ENCODE measurements at regions not wholly inside any gene's neighbourhood (a gene's known extent, or its start where the extent isn't known, plus 50 kb on each side); places are given as distances from the start of the nearest gene placed in this dataset.

GRCh38 chr1:190880352-190880751 is 402.7 kb upstream of the BRINP3 start:
- Histone ChIP-seq H3K4me3 (ENCODE audit: extremely low read depth, insufficient read depth, low read length, poor library complexity, severe bottlenecking) (no peak overlapping the region), H3K9me3 (ENCODE audit: control insufficient read depth, low read length) (no peaks in the 10 kb centered on the region), H3K4me1 (ENCODE audit: control insufficient read depth, insufficient read depth, low read length, poor library complexity, severe bottlenecking) (no peaks in the 10 kb centered on the region), H3K36me3 (ENCODE audit: control insufficient read depth, insufficient read depth, low read length) (no peaks in the 10 kb centered on the region), H3K27ac (ENCODE audit: low read depth, low read length, severe bottlenecking) (no peak overlapping the region)
- WGBS, 2 experiments (ENCODE audit: insufficient coverage in 2 of 2) = no CpG with 5 or more reads among the region's 3 CpGs

GRCh38 chr1:190881064-190881463 is 403.4 kb upstream of the BRINP3 start:
- 67% methylated on average over 1 of the region's 3 CpGs; no CpG with 5 or more reads in 1 of the 2 experiments for WGBS, 2 experiments (ENCODE audit: insufficient coverage in 2 of 2)
- H3K9me3 ChIP-seq (ENCODE audit: control insufficient read depth, low read length) = no peaks in the 10 kb centered on the region
- no peaks in the 10 kb centered on the region for H3K36me3 ChIP-seq (ENCODE audit: control insufficient read depth, insufficient read depth, low read length)
- H3K4me3 ChIP-seq (ENCODE audit: extremely low read depth, insufficient read depth, low read length, poor library complexity, severe bottlenecking) = no peak overlapping the region
- no peak overlapping the region for H3K27ac ChIP-seq (ENCODE audit: low read depth, low read length, severe bottlenecking)
- no peaks in the 10 kb centered on the region for H3K4me1 ChIP-seq (ENCODE audit: control insufficient read depth, insufficient read depth, low read length, poor library complexity, severe bottlenecking)

- Histone ChIP-seq H3K4me1 (ENCODE audit: control insufficient read depth, insufficient read depth, low read length, poor library complexity, severe bottlenecking) (no peaks in the 10 kb centered on the region), H3K4me3 (ENCODE audit: extremely low read depth, insufficient read depth, low read length, poor library complexity, severe bottlenecking) (no peak overlapping the region), H3K9me3 (ENCODE audit: control insufficient read depth, low read length) (no peaks in the 10 kb centered on the region), H3K27ac (ENCODE audit: low read depth, low read length, severe bottlenecking) (no peak overlapping the region), H3K36me3 (ENCODE audit: control insufficient read depth, insufficient read depth, low read length) (no peaks in the 10 kb centered on the region)
- 100% methylated on average over 1 of the region's 2 CpGs for WGBS, 2 experiments (ENCODE audit: insufficient coverage in 2 of 2)
These were observed 419.6 kb upstream of the BRINP3 start for GRCh38 chr1:190897233-190897632.

GRCh38 chr1:190904091-190904695 is 426.5 kb upstream of the BRINP3 start:
- no peaks in the 10 kb centered on the region for H3K36me3 ChIP-seq (ENCODE audit: control insufficient read depth, insufficient read depth, low read length)

GRCh38 chr1:190906206-190906725 is 428.6 kb upstream of the BRINP3 start:
- Histone ChIP-seq H3K4me3 (ENCODE audit: extremely low read depth, insufficient read depth, low read length, poor library complexity, severe bottlenecking) (no peak overlapping the region), H3K36me3 (ENCODE audit: control insufficient read depth, insufficient read depth, low read length) (no peaks in the 10 kb centered on the region), H3K9me3 (ENCODE audit: control insufficient read depth, low read length) (no peaks in the 10 kb centered on the region), H3K27ac (ENCODE audit: low read depth, low read length, severe bottlenecking) (no peak overlapping the region), H3K4me1 (ENCODE audit: control insufficient read depth, insufficient read depth, low read length, poor library complexity, severe bottlenecking) (no peaks in the 10 kb centered on the region)
- WGBS, 2 experiments (ENCODE audit: insufficient coverage in 2 of 2) = 100% methylated on average over 1 of the region's 1 CpG

More at GRCh38 chr1:190904091-190904695, 426.5 kb upstream of the BRINP3 start:
- Histone ChIP-seq H3K27ac (ENCODE audit: low read depth, low read length, severe bottlenecking) (no peak overlapping the region), H3K4me3 (ENCODE audit: extremely low read depth, insufficient read depth, low read length, poor library complexity, severe bottlenecking) (no peak overlapping the region), H3K9me3 (ENCODE audit: control insufficient read depth, low read length) (no peaks in the 10 kb centered on the region), H3K4me1 (ENCODE audit: control insufficient read depth, insufficient read depth, low read length, poor library complexity, severe bottlenecking) (no peaks in the 10 kb centered on the region)
- WGBS, 2 experiments (ENCODE audit: insufficient coverage in 2 of 2) = 100% methylated on average over 1 of the region's 2 CpGs

GRCh38 chr1:190908246-190908645 is 430.6 kb upstream of the BRINP3 start:
- no peak overlapping the region for H3K27ac ChIP-seq (ENCODE audit: low read depth, low read length, severe bottlenecking)
- H3K4me1 ChIP-seq (ENCODE audit: control insufficient read depth, insufficient read depth, low read length, poor library complexity, severe bottlenecking) = no peaks in the 10 kb centered on the region
- no CpG with 5 or more reads among the region's 1 CpG for whole genome bisulfite sequencing, 2 experiments (ENCODE audit: insufficient coverage in 2 of 2)
- no peaks in the 10 kb centered on the region for H3K9me3 ChIP-seq (ENCODE audit: control insufficient read depth, low read length)
- no peak overlapping the region for H3K4me3 ChIP-seq (ENCODE audit: extremely low read depth, insufficient read depth, low read length, poor library complexity, severe bottlenecking)
- no peaks in the 10 kb centered on the region for H3K36me3 ChIP-seq (ENCODE audit: control insufficient read depth, insufficient read depth, low read length)

- H3K4me1 ChIP-seq (ENCODE audit: control insufficient read depth, insufficient read depth, low read length, poor library complexity, severe bottlenecking) = no peaks in the 10 kb centered on the region
- no peak overlapping the region for H3K27ac ChIP-seq (ENCODE audit: low read depth, low read length, severe bottlenecking)
- no peak overlapping the region for H3K4me3 ChIP-seq (ENCODE audit: extremely low read depth, insufficient read depth, low read length, poor library complexity, severe bottlenecking)
- H3K36me3 ChIP-seq (ENCODE audit: control insufficient read depth, insufficient read depth, low read length) = no peaks in the 10 kb centered on the region
- H3K9me3 ChIP-seq (ENCODE audit: control insufficient read depth, low read length) = no peaks in the 10 kb centered on the region
These were observed 431.0 kb upstream of the BRINP3 start for GRCh38 chr1:190908691-190909090.

GRCh38 chr1:190935925-190936324 is 458.3 kb upstream of the BRINP3 start:
- Histone ChIP-seq H3K4me1 (ENCODE audit: control insufficient read depth, insufficient read depth, low read length, poor library complexity, severe bottlenecking) (no peaks in the 10 kb centered on the region), H3K4me3 (ENCODE audit: extremely low read depth, insufficient read depth, low read length, poor library complexity, severe bottlenecking) (no peak overlapping the region), H3K9me3 (ENCODE audit: control insufficient read depth, low read length) (no peaks in the 10 kb centered on the region), H3K36me3 (ENCODE audit: control insufficient read depth, insufficient read depth, low read length) (no peaks in the 10 kb centered on the region), H3K27ac (ENCODE audit: low read depth, low read length, severe bottlenecking) (no peak overlapping the region)
- WGBS, 2 experiments (ENCODE audit: insufficient coverage in 2 of 2) = no CpG with 5 or more reads among the region's 1 CpG

- Histone ChIP-seq H3K27ac (ENCODE audit: low read depth, low read length, severe bottlenecking) (no peak overlapping the region), H3K36me3 (ENCODE audit: control insufficient read depth, insufficient read depth, low read length) (no peaks in the 10 kb centered on the region), H3K9me3 (ENCODE audit: control insufficient read depth, low read length) (no peaks in the 10 kb centered on the region), H3K4me1 (ENCODE audit: control insufficient read depth, insufficient read depth, low read length, poor library complexity, severe bottlenecking) (no peaks in the 10 kb centered on the region), H3K4me3 (ENCODE audit: extremely low read depth, insufficient read depth, low read length, poor library complexity, severe bottlenecking) (no peak overlapping the region)
- WGBS, 2 experiments (ENCODE audit: insufficient coverage in 2 of 2) = no CpG with 5 or more reads among the region's 1 CpG
These were observed 458.7 kb upstream of the BRINP3 start for GRCh38 chr1:190936337-190936736.

- H3K36me3 ChIP-seq (ENCODE audit: control insufficient read depth, insufficient read depth, low read length) = no peaks in the 10 kb centered on the region
- WGBS, 2 experiments (ENCODE audit: insufficient coverage in 2 of 2) = no CpG with 5 or more reads among the region's 2 CpGs
- H3K27ac ChIP-seq (ENCODE audit: low read depth, low read length, severe bottlenecking) = no peak overlapping the region
These were observed 463.3 kb upstream of the BRINP3 start for GRCh38 chr1:190940951-190941350.

GRCh38 chr1:190942475-190942874 is 464.8 kb upstream of the BRINP3 start:
- no peak overlapping the region for H3K27ac ChIP-seq (ENCODE audit: low read depth, low read length, severe bottlenecking)
- WGBS, 2 experiments (ENCODE audit: insufficient coverage in 2 of 2) = no CpG with 5 or more reads among the region's 3 CpGs
- H3K4me1 ChIP-seq (ENCODE audit: control insufficient read depth, insufficient read depth, low read length, poor library complexity, severe bottlenecking) = no peaks in the 10 kb centered on the region
- no peaks in the 10 kb centered on the region for H3K36me3 ChIP-seq (ENCODE audit: control insufficient read depth, insufficient read depth, low read length)
- H3K9me3 ChIP-seq (ENCODE audit: control insufficient read depth, low read length) = no peaks in the 10 kb centered on the region
- H3K4me3 ChIP-seq (ENCODE audit: extremely low read depth, insufficient read depth, low read length, poor library complexity, severe bottlenecking) = no peak overlapping the region

More at GRCh38 chr1:190940951-190941350, 463.3 kb upstream of the BRINP3 start:
- H3K4me3 ChIP-seq (ENCODE audit: extremely low read depth, insufficient read depth, low read length, poor library complexity, severe bottlenecking) = no peak overlapping the region
- H3K9me3 ChIP-seq (ENCODE audit: control insufficient read depth, low read length) = no peaks in the 10 kb centered on the region
- no peaks in the 10 kb centered on the region for H3K4me1 ChIP-seq (ENCODE audit: control insufficient read depth, insufficient read depth, low read length, poor library complexity, severe bottlenecking)
